IPS-18c (cell line): ENCODE measurements at regions not wholly inside any gene's neighbourhood (a gene's known extent, or its start where the extent isn't known, plus 50 kb on each side); places are given as distances from the start of the nearest gene placed in this dataset.

Experiments
- H3K4me3 ChIP-seq: 2 replicates; pipeline ENCODE4 v1.7.0; 2013; ENCODE audit warnings: low read depth, mild to moderate bottlenecking, low read length, moderate library complexity; ENCODE audit not compliant: insufficient read depth
- H3K9me3 ChIP-seq: one replicate; pipeline ENCODE4 v1.6.1; 2013; ENCODE audit warnings: mild to moderate bottlenecking, low read length, moderate library complexity; ENCODE audit not compliant: control insufficient read depth, insufficient read depth

GRCh38 chr5:58064801-58065200 lies 395.1 kb downstream of the PLK2 start:
- peaks cover 3% of the 10 kb centered on the region for H3K9me3 ChIP-seq
- H3K4me3 ChIP-seq, result no peak overlapping the region

- no peak overlapping the region for H3K4me3 ChIP-seq
- no peaks in the 10 kb centered on the region for H3K9me3 ChIP-seq
These were observed 398.9 kb downstream of the PLK2 start for GRCh38 chr5:58060996-58061395.

GRCh38 chr5:58057324-58057723 lies 402.6 kb downstream of the PLK2 start:
- Histone ChIP-seq H3K9me3 (no peaks in the 10 kb centered on the region), H3K4me3 (no peak overlapping the region)

- Histone ChIP-seq H3K9me3 (no peaks in the 10 kb centered on the region), H3K4me3 (no peak overlapping the region)
These were observed 403.3 kb downstream of the PLK2 start for GRCh38 chr5:58056546-58056945.

GRCh38 chr5:58054018-58054417 lies 405.9 kb downstream of the PLK2 start:
- Histone ChIP-seq H3K4me3 (no peak overlapping the region), H3K9me3 (no peaks in the 10 kb centered on the region)

- Histone ChIP-seq H3K4me3 (no peak overlapping the region), H3K9me3 (no peaks in the 10 kb centered on the region)
These were observed 410.9 kb downstream of the PLK2 start for GRCh38 chr5:58048954-58049353.

- no peak overlapping the region for H3K4me3 ChIP-seq
- no peaks in the 10 kb centered on the region for H3K9me3 ChIP-seq
These were observed 411.5 kb downstream of the PLK2 start for GRCh38 chr5:58048185-58048925.

- H3K4me3 ChIP-seq, result no peak overlapping the region
These were observed 413.5 kb downstream of the PLK2 start for GRCh38 chr5:58046371-58046770.

GRCh38 chr5:58044166-58044565 lies 415.7 kb downstream of the PLK2 start:
- no peak overlapping the region for H3K4me3 ChIP-seq
- H3K9me3 ChIP-seq, result no peaks in the 10 kb centered on the region

More at GRCh38 chr5:58046371-58046770, 413.5 kb downstream of the PLK2 start:
- no peaks in the 10 kb centered on the region for H3K9me3 ChIP-seq

GRCh38 chr5:58043032-58043945 lies 416.6 kb downstream of the PLK2 start:
- no peak overlapping the region for H3K4me3 ChIP-seq
- no peaks in the 10 kb centered on the region for H3K9me3 ChIP-seq

- H3K4me3 ChIP-seq, result no peak overlapping the region
- no peaks in the 10 kb centered on the region for H3K9me3 ChIP-seq
These were observed 418.0 kb downstream of the PLK2 start for GRCh38 chr5:58041884-58042283.

GRCh38 chr5:58040846-58041245 lies 419.0 kb downstream of the PLK2 start:
- Histone ChIP-seq H3K4me3 (no peak overlapping the region), H3K9me3 (no peaks in the 10 kb centered on the region)

GRCh38 chr5:58040044-58040443 lies 419.8 kb downstream of the PLK2 start:
- no peak overlapping the region for H3K4me3 ChIP-seq

GRCh38 chr5:58037899-58038298 lies 422.0 kb downstream of the PLK2 start:
- Histone ChIP-seq H3K4me3 (no peak overlapping the region), H3K9me3 (no peaks in the 10 kb centered on the region)

More at GRCh38 chr5:58040044-58040443, 419.8 kb downstream of the PLK2 start:
- no peaks in the 10 kb centered on the region for H3K9me3 ChIP-seq

- no peaks in the 10 kb centered on the region for H3K9me3 ChIP-seq
- H3K4me3 ChIP-seq, result no peak overlapping the region
These were observed 434.1 kb downstream of the PLK2 start for GRCh38 chr5:58025809-58026208.

- Histone ChIP-seq H3K9me3 (no peaks in the 10 kb centered on the region), H3K4me3 (no peak overlapping the region)
These were observed 435.7 kb downstream of the PLK2 start for GRCh38 chr5:58024151-58024550.

- no peaks in the 10 kb centered on the region for H3K9me3 ChIP-seq
- no peak overlapping the region for H3K4me3 ChIP-seq
These were observed 437.8 kb downstream of the PLK2 start for GRCh38 chr5:58022055-58022454.

GRCh38 chr5:58021466-58021865 lies 438.4 kb downstream of the PLK2 start:
- Histone ChIP-seq H3K4me3 (no peak overlapping the region), H3K9me3 (no peaks in the 10 kb centered on the region)
